GM19035 (cell line): ENCODE measurements at regions not wholly inside any gene's neighbourhood (a gene's known extent, or its start where the extent isn't known, plus 50 kb on each side); places are given as distances from the start of the nearest gene placed in this dataset.
"Not testable (repeated sequence)": the region's sequence is repeated elsewhere in the genome, so short reads cannot be mapped to it uniquely, and the experiment has no call there.

Experiments
- ATAC-seq: cut with Tn5 transposase; IDR thresholded peaks from one replicate; pipeline ENCODE4 v1.9.1; 2021; ENCODE audit not compliant: unreplicated experiment

DNA sequence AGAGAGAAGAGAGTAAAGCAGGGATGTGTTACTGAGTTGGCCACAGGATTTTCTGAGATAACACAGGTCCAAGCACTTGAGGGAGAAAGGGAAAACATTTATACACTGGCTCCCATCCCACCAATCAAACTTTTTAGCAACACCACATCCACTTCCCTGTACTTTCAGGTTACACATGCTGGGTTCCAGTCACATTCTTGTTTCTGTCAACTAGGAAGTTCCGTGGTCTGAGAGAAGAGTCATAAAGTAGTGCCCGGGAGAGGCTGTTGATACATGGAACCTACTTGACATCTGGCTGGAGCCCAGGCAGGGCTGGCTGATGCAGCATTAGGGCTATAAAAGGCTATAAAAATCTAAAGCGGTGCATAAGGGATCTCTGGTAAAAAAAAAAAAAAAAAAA lies 473.9 kb upstream of the COX7C start:
- ATAC-seq = no peak

DNA sequence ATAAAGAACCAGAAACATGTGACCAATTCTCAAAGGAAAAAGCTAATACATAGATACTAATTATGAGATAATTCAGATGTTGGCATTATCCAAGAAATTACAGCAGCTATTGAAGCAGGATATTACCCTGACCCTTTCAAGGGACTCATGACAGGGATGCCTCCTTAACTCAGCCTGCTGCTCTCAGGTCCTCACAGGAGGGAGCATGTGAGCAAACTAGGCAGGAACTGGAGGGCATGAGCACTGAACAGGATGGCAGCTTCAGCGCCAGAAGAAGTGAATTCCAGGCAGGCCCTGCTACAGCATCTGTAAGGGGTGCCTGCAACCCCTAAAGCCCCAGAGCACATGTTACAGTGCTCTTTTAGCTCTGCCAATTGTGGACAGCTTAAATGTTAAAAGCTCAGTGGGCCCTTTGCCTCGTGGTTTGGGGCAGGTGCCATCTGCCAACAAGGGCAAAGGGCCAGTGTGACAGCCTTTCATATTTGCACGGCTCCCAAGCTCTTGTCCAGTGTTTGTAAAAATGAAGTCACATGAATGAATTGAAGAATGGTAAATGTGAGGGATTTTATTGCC lies 464.7 kb upstream of the COX7C start:
- no peak for ATAC-seq

- ATAC-seq = no peak
Measured at GRCh38 chr5:86155796-86156195, 461.9 kb upstream of the COX7C start.

GRCh38 chr5:86170194-86170593 lies 447.5 kb upstream of the COX7C start:
- ATAC-seq = no peak

GRCh38 chr5:86175224-86175623 lies 442.5 kb upstream of the COX7C start:
- ATAC-seq = peak; percentile 93

DNA sequence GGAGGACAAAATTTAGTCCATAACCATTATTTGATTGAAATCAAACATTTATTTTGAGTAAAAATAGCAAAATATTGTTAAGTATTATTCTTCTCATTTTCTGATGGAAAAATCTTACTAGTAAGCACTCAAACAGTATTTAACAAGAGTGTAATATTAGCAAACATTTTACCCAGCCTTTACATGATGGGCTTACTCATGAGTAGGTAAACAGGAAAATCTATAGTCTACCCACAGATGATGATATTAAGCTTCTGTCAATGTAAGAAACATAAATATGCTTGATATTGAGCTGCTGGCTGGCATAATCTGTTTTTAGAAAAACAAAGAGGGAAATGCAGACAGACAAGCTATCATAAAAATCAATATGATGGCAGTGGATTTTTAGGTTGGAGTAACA lies 418.5 kb upstream of the COX7C start:
- ATAC-seq = no peak

DNA sequence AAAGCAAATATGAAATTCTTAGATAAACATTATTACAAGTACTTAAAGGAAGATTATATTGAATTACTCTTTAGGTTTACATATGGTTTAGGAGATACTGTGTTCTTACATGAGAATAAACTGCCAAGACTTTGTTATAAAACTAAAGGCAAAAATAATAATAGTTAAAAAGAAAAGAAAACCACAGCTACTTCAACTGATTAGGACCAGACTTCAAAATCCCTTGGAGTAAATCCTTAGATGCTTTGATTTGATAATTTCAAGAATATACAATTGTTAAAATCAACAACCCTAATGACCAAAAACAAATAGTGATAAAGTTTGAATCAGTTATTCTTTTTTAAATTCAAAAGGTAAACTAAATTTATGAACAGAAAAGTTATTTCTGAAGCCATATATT lies 389.6 kb upstream of the COX7C start:
- no peak for ATAC-seq

GRCh38 chr5:86232246-86232645 lies 385.5 kb upstream of the COX7C start:
- ATAC-seq = no peak

- ATAC-seq = no peak
Measured at GRCh38 chr5:86244153-86244552, 373.6 kb upstream of the COX7C start.

DNA sequence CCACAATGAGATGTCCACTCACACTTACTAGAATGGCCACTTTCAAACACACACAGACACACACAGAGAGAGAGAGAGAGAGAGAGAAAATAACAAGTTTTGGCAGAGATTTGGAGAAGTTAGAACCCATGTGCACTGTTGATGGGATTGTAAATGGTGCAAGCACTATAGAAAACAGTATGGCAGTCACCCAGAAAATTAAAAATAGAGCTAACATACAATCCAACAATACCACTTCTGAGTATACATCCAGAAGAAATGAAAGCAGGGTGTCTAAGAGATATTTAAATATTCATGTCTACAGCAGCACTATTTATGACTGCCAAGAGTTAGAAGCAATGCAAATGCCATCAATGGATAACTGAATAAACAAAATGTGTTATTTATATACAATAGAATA lies 359.9 kb upstream of the COX7C start:
- ATAC-seq = no peak

DNA sequence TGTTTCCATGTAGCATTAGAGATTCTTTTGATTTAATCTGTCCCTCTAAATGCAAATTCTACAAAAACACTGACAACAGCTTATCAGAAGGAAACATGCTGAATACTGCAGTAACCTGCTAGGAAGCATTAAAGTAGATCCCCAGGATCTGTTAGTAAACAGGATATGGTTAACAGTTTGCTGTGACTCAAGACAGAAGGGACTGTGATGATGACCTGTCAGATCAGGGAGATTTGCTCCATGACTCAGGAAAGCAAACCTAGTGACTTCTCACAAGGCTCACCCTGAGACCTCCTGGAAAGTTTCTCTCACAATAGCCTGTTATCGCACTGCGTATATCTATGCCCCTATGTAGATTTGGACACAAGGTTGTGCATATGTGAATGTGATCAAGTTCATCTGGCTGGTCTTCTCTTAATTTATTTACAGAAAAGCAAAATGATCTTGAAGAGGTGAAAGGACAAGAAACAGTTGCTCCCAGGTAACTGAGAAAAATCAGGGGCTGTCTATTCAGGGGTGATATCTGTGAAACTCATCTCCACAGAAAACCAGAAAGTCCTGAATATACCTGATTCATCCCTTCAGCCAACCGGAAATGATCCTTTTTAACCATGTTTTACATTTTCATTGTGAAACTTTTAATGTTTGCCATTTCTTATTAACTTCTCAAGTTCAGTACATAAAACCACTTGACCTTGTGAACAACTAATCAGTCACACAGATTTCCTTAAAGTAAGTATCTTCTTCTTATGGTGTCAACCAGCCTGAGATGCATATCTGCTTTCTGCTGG lies 333.1 kb upstream of the COX7C start:
- not testable (repeated sequence) for ATAC-seq

DNA sequence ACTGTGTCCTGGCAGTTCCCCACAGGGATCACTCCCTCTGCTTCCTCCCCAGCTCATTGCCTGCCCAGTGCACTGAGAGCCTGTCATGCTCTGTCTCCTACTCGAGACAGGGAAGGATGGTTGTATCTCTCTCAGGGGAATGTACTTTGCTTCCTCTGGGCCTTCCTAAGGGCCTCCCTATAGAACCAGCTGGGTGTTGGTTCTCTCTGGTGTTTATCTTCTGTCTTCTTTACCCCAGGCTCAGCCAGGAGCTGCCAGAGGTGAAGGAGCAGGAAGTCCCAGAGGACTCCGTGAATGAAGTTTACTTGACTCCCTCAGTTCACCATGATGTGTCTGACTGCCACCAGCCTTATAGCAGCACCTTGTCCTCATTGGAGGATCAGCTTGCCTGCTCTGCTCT lies 330.3 kb upstream of the COX7C start:
- ATAC-seq = not testable (repeated sequence)

- ATAC-seq = not testable (repeated sequence)
Measured at GRCh38 chr5:86289786-86290185, 328.0 kb upstream of the COX7C start.

GRCh38 chr5:86292811-86293210 lies 324.9 kb upstream of the COX7C start:
- not testable (repeated sequence) for ATAC-seq

DNA sequence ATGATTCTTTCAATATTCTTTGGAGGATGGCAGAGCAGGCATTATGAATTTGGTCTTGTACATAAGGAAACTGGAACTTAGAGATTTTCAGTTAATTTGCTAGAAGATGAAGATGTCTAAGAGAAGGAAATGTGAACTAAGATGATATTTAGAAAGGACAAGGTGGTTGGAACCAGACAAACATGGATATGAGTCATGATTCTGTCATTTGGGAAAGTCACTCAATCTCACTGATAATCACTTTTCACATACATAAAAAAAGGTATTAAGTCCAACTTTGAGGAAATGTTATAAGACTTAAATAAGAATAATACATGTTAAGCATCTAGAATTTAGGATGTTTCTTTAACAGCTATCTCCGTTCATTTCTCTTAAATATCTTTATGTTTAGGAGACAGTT lies 315.1 kb upstream of the COX7C start:
- ATAC-seq = not testable (repeated sequence)

- ATAC-seq = peak; percentile 75
Measured at GRCh38 chr5:86305050-86305449, 312.7 kb upstream of the COX7C start.

DNA sequence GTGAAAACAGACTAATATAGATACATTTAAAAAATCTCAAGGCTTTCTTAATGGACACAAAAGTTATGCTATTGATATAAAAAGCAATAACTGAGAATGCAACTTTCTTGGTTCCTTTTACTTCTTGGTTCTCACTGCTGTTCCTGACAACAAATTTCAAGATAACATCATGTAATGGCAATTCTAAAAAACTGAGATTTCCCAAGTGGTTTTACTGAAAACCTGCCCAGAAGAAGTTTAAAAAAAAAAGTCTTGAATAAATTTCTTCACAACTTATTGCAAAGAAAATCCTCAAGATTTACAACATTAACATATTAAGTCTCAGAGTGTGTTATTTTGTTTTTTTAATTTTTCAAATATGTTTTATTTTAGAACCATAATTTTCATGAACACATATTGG lies 302.8 kb upstream of the COX7C start:
- ATAC-seq = no peak

DNA sequence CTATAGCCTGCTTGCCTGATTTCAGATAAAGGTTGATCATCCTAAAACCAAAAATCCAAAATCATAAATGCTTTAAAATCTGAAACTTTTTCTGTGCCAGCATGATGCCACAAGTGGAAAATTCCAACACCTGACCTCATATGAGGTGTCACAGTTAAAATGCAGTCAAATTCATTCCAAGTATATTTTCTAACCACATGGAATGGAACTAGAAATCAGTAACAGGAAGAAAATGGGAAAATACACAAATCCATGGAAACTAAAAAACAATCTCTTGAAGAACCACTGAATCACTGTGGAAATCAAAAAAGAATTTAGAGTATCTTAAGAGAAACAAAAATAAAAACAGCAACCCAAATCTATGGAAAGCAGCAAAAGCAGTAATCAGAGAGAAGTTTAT lies 297.5 kb upstream of the COX7C start:
- ATAC-seq = no peak

GRCh38 chr5:86329318-86329717 lies 288.4 kb upstream of the COX7C start:
- ATAC-seq = no peak

DNA sequence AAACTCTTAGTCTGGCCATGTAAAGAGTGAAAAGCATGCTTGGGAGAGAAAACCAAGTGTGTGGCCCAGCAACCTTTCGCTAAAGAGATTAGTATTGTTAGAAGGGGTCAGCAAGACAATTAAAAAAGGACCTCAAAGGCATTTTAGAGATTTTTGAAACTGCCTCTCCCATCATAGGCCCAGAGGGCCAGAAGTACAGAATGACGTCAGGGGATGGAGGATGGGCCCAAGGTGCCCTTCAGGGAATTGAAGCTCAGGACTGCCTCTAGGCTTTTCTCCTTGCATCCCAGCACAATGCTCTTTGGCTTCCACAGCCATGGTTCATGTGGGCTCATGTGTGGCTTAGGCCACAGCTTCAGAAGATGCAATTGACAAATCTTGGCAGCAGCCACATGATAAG lies 287.0 kb upstream of the COX7C start:
- ATAC-seq = no peak

DNA sequence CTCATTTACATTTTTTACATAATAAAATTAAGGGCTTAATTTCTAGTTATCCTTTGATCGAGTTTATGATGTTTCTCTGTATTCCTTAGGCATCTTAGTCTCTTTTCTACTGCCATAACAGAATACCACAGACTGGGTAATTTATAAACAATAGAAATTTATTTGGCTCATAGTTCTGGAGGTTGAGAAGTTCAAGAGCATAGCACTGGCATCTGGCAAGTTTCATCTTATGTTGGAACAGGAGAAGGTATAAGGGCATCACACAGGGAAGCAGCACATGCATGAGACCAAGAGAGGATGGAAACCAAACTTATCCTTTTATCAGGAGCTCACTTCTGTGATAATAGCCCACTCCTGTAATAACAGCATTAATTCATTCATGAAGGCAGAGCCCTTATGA lies 284.9 kb upstream of the COX7C start:
- ATAC-seq = no peak

DNA sequence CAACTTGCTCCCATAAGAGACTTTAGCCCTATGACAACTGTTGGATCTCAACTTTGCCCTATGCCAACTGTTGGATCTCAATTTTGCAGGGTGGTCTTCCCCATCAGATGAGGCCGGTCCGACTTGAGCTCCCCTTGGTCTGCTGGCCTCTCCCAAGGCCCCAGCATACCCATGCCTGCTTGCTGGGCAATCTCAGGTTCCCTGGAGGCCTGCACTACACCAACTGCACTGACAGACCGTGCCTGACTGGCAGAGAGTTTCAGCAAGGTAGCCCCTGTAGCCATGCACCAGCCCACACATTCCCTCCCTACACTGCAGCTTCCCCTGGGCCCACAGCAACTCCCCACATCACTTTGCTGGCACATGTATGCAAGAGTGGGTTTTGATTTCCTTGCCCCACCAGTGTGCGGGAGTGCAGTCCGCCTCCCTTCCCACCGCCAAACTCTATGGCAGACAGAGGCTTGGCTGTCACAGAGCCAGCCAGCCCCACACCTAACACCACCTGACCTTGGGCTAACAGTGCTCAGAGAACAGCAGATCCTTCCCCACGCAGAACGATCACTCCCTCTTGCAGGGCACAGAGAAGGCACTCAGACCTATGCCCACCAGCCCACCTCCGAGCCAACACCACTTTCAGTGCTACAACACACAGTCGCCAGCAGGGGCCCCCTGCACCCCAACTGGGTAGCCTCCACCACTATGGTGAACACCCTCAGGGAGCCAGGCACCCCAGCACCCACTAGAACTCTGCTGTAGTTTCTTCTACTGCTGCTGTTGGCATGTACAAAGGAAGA lies 279.9 kb upstream of the COX7C start:
- ATAC-seq = no peak
